Limb (tissue), 2 donors: ENCODE measurements at regions not wholly inside any gene's neighbourhood (a gene's known extent, or its start where the extent isn't known, plus 50 kb on each side); places are given as distances from the start of the nearest gene placed in this dataset.
"Not testable (repeated sequence)": the region's sequence is repeated elsewhere in the genome, so short reads cannot be mapped to it uniquely, and the experiment has no call there.

Experiments
- DNase-seq, 2 donors: peaks; one replicate each; pipeline ENCODE4 v3.0.0-alpha.2; 2016; ENCODE audit errors: extremely low spot score in 2 of 2

DNA sequence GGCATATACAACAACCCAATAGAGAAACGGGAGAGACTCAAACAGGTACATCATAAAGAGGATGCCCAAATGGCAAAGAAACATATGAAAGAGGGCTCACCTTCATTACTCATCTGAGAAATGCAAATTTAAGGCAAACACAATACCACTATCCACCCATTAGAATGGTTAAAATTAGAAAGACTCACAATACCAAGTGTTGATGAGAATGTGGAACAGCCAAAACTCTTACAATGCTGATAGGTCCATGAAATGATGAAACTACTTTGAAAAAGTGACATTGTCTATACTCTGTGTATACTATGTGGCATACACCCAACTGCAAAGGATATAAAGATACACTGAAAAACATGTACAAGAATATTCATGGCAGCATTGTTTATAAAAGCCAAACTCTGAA, 96.2 kb upstream of the TSHZ3 start:
- no peak for DNase-seq

DNA sequence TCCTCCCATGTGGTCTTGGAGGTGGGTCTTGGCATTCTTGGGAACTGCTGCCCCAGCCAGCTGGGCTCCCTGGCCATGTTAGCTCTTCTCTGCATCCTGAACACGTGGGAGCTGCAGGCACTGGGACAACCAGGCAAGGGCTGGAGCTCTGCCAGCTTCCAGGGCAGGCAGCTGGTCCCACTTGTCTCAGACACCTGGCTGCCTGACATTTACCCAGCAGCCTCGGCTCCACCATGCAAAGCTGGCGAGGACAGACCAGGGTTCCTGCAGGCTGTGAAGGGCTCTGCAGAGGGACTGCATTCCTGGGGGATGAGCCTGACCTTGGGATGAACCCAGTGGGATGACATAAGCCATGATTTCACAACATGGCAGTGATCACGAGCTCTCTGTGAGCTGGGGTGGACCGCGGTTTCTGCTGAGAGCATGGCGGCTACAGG, 99.0 kb upstream of the TSHZ3 start:
- DNase-seq, result peak; percentile 80

DNA sequence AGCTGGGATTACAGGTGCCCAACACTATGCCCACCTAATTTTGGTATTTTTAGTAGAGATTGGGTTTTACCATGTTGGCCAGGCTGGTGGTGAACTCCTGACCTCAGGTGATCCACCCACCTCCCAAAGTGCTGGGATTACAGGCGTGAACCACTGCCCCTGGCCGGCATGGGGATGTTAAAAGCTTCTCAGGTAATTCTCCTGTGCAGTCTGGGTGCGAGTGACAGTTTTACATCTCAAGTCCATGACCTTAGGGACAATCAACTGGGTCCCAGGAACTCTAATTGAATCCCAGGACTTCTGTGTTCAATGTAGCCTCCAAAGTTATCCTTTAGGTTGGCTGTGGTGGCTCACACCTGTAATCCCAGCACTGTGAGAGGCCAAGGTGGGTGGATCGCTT, 100.1 kb upstream of the TSHZ3 start:
- no peak for DNase-seq

DNA sequence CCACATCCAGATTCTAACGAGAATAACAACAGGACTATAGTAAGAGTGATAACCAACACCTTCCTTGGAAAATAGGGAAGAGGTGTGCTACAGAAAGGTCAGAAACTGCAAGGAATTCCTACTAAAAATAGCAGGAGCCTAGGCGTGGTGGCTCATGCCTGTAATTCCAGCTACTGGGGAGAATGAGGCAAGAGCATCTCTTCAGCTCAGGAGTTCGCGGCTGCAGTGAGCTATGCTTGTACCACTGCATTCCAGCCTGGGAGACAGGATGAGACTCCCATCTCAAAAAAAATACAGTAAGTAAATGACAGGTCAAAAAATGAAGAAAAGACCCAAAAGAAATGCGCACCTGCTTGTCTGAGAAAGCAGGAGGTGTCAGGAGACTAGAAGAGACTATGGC, 101.5 kb upstream of the TSHZ3 start:
- DNase-seq, result no peak

DNA sequence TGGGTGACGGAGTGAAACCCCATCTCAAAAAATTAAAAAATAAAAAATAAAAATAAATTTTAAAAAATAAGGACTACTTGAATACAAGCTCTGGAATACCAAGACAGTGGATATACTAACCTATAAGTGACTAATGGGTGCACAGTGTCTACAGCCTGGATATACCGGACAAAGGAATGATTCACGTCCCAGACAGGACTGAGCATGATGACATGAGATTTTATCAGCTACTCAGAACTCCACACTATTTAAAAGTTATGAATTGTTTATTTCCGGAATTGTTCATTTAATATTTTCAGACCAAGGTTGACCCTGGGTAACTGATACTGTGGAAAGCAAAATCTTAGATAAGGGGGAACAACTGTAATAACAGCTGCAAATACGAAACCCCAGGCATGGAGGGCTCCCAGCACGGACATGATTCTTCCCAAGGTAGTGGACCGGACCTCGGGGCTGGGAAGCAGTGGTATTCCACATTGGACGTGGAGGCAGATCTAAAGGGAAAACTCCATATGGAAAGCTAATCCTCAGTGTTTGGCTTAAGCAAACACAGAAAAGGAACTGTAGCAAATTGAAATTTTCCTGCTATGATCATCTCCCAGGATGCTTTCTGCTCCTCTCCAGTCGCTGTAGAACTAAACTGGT, 102.6 kb upstream of the TSHZ3 start:
- peak in 1 of 2 donors; percentile 13 for DNase-seq

DNA sequence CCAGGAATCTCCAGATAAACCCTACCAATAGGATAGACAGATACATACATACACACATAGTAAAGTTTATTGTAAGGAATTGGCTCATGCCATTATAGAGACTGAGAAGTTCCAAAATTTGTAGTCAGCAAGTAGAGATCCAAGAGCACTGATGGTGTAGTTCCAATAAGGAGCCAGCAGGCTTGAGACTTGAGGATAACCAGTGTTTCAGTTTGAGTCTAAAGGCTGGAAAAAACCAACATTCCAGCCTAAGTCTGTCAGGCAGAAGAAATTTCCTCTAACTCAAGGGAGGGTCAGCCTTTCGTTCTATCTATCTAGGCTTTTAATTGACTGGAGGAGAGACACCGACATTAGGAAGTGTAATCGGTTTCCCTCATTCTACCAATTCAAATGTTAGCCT, 110.2 kb upstream of the TSHZ3 start:
- no peak for DNase-seq

DNA sequence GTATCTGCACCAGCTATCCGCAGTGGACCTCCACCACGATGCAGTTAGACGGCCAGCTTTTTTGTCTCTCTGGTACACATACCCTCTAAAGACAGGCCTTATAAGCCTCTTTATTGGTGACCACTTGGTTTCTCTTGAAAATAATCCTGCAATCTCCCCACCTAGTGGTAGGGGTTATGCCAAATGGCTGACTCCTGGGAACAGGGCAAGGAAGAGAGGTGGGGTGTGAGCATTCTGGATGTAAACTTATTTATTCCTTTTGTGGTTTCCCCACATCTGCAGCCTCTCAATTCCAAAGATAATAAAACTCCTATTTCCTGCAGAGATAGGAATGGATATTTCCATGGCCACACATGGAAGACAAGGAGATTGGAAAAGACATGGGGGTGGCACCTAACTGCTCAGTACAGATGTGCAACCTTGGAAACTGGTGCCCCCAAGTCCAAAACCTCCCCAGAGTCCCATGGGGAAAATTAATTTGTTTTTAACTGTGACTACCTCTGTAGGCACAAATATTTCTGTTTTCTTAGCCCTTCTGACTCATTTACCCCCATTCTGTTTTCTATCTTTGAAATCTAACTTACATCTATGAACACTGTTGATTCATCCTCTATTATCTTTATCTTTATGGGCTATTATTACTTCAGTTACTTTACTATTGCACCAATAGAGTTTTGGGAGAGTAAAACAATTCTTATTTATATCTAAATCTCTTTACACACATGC, 112.7 kb upstream of the TSHZ3 start:
- no peak for DNase-seq

DNA sequence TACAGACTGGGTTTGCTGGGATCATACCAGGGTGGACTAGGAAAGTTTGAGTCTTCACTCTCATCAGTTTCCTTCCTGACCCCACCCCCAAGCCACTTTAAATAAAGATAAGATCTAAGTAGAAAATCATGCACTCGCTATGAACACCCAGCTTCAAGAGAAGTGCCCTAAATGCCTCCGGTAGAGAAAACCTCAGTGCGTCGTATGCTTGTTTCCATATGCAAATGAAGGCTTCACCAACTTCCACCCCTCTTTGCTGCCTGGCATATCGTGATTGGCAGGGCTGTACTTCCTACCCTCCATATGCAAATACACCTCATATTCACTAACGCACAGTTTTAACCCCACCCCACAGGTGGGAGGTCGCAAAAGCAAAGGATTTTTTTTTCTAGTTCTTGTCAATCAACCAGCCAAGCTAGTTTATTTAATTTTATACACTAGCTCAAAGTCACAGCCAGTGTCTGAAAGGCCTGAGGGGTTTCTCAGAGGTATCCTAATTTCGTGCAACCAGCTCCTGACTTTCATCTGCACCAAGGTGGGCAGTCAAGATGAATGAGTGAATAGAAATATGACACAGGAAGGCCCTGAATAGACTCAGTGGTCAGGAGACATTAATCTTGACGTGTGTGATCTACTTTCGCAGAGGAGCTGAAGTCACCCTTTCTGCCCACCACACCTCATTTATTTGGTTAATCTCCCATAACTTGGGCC, 121.1 kb upstream of the TSHZ3 start:
- DNase-seq, result no peak

DNA sequence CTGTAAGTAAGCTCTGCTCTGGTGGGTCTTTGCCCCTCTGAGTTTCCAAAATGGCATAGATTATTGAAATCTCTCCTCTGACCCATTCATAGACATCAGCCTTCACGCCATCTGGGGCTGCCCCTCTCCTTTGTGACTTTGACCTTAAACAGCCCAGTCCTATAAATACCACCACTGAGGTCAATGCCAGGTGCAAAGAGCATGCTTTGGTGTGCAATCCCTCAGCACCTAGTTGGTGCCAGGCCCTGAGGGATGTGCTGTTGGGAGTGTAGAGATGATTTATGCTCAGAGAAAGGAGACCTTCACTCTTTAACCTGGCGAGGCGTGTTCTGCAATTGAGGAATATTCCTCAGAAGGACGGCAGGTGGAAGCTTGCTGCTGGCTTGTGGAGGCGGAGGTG, 121.7 kb upstream of the TSHZ3 start:
- DNase-seq, result no peak

DNA sequence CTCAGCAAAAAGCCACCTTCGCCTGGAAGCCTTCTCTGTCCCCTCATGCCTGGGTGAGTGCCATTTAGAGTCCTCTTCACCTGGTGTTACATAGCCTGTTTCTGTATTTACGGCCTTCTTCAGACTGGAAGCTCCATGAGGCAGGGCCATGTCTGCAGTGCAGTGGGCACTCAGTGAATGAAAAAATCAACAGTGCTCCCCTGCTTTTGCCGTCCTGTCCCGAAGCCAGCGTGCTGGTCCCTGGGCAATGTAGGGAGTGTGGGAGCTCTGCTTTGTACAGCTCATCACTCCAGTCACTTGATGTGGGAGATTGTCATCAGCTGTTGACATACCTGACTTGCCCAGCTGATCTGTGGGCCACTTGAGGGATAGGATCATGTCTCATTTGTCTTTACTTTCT, 129.0 kb upstream of the TSHZ3 start:
- no peak for DNase-seq

DNA sequence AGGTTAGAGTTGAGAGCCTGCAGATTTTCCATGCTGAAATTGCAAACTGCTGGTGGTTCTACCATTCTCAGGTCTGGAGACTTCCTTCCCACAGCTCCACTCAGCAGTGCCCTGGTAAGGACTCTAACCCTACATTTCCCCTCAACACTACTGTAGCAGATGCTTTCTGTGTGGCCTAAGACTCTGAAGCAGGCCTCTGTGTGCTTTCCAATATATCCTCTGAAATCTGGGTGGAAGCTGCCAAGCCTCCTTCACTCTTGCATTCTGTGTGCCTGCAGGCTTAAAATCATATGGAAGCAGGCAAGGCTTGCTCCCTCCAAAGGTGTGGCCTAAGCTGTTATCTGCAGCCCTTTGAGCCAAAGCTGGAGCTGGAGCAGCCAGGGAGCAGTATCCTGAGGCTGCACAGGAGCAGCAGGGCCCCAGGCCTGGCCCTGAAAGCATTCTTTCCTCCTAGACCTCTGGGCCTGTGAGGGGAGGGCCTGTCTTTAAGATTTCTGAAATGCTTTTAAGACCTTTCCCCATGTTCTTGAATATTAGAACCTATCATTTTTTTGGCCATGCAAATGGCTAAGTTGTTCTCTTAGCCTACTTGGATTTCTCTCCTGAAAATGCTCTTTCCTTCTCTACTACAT, 134.1 kb upstream of the TSHZ3 start:
- no peak for DNase-seq

DNA sequence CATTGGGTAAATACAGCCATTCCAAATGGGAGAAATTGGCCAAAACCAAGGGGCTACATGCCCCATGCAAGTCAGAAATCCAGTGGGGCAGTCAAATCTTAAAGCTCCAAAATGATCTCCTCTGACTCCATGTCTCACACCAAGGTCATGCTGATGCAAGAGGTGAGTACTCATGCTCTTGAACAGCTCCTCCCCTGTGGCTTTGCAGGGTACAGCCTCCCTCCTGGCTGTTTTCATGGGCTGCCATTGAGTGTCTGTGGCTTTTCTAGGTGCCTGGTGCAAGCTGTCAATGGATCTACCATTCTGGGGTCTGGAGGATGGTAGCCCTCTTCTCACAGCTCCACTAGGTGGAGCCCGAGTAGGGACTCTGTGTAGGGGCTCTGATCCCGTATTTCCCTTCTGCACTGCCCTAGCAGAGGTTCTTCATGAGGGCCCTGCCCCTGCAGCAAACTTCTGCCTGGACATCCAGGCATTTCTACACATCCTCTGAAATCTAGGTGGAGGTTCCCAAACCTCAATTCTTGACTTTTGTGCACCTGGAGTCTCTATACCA, 135.7 kb upstream of the TSHZ3 start:
- DNase-seq, result not testable (repeated sequence)

DNA sequence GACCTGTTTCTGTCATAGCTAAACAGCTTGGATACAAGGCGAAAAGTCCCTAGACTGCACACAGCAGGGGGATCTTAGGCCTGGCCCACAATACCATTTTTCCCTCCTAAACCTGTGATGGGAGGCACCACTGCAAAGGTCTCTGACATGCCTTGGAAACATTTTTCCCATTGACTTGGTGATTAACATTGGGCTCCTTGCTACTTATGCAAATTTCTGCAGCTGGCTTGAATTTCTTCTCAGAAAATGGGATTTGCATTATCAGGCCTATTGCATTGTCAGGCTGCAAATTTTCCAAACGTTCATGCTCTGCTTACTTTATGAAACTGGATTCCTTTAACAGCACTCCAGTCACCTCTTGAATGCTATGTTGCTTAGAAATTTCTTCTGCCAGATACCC, 136.2 kb upstream of the TSHZ3 start:
- DNase-seq, result no peak

DNA sequence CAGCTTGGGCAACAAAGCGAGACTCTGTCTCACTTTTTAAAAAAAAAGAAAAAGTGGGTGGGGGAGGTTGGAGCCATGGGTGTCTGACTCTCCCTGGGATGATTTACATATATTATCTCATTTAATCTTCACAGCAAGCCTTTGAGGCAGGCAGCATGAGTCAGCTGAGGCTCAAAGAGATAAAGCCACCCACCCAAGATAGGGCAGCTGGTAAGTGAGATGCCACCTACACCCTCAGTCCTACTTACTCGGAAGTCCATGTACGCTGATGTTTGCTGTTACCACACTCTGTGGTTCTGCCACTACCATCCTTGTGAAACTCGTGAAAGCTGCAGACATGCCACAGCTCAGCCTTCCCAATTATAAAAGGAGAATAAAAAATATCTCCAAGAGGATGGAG, 142.0 kb upstream of the TSHZ3 start:
- no peak for DNase-seq

DNA sequence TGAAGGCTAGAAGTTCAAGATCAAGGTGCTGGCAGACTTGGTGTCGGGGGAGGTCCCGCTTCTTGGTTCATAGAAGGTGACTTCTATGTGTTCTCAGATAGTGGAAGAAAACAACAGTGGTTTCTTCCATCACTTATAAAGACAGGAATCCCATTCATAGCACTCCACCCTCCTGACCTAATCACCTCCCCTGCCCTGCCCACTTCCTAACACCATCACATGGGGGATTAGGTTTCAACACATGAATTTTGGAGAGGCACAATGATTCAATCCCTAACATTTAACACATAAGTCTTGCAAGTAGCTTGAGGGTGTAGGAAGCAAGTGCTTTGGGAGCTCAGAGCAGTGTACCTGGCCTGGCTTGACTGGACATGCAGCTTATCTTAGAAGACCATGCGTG, 142.8 kb upstream of the TSHZ3 start:
- no peak for DNase-seq

DNA sequence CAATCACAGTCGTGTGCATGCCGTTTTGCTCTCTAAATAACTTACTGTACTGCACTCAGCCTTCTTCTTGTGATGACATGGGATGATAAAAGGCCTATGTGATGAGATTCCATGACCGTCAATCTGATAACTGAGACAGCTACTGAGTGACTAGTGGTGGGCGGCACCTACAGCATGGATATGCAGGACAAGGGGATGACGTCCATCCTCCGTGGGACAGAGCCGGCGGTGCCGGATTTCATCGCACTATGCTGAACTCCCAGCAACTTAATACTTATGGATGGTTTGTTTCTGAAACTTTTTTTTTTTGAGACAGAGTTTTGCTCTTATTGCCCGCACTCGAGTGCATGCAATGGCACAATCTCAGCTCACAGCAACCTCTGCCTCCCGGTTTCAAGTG, 146.8 kb upstream of the TSHZ3 start:
- DNase-seq, result no peak

DNA sequence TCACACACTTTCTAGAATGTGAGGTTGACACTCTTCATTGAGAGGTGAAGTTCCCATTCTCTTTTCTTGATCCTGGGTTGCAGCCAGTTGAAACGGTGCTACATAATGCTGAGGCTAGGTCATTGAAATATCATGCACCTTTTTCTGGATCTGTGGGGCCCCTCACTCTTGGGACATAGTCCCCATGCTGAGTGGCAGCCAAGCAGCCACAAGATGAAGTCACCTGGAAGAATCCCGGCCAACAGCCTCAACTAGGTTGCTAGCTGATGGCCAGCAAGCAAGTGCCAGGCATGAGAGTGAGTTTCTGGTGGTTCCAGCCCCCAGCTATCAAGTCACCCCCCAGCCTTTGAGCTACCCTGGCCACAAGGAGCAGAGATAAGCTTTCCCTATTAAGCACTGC, 148.5 kb upstream of the TSHZ3 start:
- DNase-seq, result no peak

DNA sequence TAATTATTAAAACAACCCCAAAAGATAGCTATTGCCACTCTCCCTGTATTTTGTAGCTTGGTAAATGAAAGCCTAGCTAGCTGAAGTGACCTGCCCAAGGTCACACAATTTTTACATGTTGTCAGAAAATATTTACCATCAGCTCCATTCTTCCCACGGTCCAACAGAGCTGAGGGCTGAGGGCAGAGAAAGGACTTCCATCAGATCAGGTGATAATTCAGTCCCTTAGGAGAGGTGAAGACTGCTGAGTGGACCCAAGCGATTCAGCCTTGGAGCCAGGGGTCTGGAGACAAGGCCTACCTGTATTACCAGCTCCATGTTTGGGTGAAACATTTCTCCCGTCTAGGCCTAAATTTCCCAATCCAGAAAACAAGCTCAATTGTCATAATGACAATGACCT, 149.5 kb upstream of the TSHZ3 start:
- DNase-seq, result no peak

DNA sequence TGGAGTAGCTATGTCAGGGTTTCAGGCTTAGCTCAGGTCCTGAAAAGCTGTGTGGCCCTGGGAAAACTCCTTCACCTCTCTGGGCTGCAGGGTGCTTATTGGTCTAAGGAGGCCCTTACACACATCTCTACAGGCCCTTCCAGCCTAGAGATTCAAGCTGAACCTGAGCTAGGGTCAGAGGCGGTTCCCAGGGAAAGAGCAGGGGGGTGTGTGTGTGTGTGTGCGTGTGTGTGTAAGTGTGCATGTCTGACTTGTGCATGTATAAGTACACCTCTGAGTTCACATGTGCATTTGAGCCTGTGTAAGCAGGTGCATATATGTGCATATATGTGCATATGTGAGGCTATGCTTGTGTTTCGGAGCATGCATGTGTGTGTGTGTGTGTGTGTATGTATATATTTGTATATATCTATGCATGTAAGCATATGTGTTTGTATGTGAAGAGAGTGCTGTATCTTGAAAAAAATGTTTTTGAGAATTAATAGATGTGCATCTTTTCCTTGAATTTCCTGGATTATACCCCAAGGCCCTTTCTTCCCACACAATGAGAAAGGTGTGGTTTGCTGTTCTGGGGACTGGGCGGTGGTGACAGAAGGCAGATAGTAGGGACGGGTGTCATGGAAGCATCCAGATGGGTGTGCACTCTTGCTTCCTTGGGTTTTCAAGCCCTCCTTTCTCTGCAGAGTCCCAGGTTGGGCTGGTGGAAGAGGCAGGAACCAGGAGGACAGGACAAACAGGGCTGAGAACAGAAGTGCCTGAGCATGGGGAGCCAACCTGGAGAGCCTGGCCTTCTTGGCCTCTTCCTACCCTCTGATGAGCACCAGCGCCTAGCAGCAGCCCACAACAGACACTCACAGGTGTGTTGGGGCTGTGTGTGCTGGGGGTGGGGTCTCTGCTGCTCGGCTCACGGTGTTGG, 150.3 kb upstream of the TSHZ3 start:
- DNase-seq, result no peak

DNA sequence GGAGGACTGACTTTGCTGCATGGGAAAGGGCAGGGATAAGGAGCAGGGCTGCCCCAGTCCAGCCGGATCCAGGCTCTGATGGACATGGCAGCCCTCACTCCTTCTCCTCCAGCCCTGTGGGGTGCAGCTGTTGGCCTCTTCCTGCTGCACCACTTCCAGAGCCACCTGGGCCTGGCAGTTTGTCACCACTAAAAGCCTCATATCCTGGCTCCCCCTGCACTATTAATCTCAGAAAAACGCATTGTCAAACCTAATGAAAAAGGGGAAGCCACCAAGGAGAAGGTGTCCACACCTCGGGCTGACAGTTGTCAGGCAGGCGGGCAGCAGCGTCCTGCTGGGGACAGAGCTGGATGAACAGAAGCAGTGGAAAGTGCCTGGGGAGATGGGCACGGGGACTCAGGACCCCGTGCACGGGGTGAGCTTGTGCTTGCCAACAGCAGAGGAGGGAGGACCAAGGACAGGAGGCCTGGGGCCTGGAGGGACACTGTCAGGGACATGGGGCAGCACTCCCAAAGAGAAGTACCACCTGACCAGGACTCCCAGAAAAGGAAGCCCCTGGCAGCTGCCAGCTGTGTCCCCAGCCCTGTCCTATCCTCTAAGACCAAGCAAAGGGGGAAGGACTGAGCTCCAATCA, 151.1 kb upstream of the TSHZ3 start:
- DNase-seq, result no peak
